ENCODE measurements at regions not wholly inside any gene's neighbourhood (a gene's known extent, or its start where the extent isn't known, plus 50 kb on each side); places are given as distances from the start of the nearest gene placed in this dataset.

- DNase-seq (ENCODE audit: low read depth in 2 of 2): no peak
Observed at GRCh38 chr4:167290678-167291077, 56.4 kb upstream of the SPOCK3 start.

DNA sequence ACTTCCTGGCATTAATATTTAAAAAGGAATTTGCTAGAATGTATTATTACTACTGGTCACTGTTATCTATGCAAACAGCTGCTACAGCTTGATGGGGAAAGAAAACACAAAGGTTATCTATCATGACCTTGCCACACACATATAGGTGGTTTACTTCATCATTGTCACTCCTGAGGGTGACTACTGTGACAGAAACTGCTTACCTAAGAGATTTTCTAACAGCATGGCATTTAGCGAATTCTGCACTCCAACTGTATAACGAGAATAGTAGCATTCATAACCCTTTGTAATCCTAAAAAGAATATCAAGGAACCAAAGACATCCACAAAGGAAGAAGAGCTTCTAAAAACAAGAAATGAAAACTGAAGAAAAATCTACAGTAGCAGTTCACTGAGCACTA lies 74.6 kb upstream of the SPOCK3 start:
- no peak for DNase-seq (ENCODE audit: low read depth in 2 of 2)

GRCh38 chr4:167321299-167321698 lies 87.0 kb upstream of the SPOCK3 start:
- DNase-seq (ENCODE audit: low read depth in 2 of 2): no peak

DNA sequence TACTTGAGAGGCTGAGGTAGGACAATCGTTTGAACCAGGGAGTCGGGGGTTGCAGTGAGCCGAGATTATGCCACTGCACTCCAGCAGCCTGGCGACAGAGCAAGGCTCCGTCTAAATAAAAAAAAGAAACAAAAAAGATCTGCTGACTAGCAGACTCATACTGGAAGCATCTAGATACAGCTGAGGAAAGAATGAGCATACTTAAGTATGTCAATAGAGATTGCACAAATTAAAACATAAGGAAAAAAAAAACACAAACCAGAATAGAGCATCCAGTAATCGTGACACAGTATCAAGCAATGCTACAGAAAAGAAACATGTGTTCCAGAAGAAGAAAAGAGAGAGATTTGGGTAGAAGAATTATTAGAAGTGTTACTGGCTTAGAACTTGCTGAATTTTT lies 105.5 kb upstream of the SPOCK3 start:
- DNase-seq (ENCODE audit: low read depth in 2 of 2): no peak

GRCh38 chr4:167359711-167360110 lies 125.4 kb upstream of the SPOCK3 start:
- no peak for DNase-seq (ENCODE audit: low read depth in 2 of 2)

DNA sequence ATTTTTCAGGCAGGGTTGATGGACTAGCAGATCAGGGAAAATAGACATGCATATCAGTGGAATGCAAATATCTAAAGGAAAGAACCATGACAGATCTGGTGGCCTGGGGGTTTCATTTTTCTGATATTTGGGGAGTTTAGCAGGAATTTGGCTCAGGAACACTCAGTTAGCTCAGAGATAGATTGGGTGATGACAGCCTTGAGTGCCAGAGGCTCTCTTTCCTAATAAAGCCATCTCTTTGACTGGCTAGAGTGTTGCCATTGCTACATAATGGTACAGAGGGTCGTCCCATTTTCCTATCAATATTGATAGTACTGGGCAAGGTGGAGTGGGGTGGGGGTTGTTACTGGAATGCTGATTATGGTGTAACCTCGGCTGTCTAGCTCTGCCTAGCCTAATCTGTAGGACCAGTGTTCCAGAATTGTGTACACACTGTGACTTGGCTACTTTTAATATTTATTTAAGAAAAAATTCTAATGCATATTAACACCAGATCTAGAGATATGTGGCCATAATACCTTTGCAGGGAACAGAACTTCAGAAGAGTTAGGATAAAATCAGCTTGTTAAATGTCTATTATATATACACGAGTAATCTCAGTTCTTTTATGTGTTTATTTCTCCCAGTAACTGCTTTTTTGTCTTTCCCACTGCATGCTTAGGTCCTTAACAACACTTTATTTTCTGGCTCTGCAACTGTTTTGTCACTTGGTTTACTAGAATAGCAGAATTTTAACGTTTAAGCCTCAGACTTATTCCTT lies 145.0 kb upstream of the SPOCK3 start:
- DNase-seq (ENCODE audit: low read depth in 2 of 2): no peak

GRCh38 chr4:167380964-167381363 lies 146.7 kb upstream of the SPOCK3 start:
- no peak for DNase-seq (ENCODE audit: low read depth in 2 of 2)

- no peak for DNase-seq (ENCODE audit: low read depth in 2 of 2)
Observed at GRCh38 chr4:167383291-167383690, 149.0 kb upstream of the SPOCK3 start.

DNA sequence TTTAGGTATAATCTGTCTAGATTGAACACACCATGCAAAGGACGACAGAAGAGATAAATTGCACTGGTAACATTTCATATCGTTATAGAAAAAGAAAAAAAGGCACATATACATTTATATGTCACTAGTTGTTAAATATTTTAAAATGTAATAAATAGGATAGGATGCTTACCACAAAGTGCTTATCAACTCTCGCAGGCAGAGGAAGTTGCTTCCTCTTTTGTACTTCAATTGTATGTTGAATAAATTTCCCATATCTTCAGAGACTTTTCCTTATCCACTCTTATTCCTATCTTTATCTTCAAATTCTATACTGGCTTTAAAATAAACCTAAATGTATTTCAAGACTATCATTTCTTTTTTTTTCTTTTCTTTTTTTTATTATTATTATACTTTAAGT lies 163.3 kb upstream of the SPOCK3 start:
- DNase-seq (ENCODE audit: low read depth in 2 of 2): no peak

GRCh38 chr4:167399201-167399600 lies 164.9 kb upstream of the SPOCK3 start:
- DNase-seq (ENCODE audit: low read depth in 2 of 2): no peak

- DNase-seq (ENCODE audit: low read depth in 2 of 2): no peak
Observed at GRCh38 chr4:167406181-167406580, 171.9 kb upstream of the SPOCK3 start.

DNA sequence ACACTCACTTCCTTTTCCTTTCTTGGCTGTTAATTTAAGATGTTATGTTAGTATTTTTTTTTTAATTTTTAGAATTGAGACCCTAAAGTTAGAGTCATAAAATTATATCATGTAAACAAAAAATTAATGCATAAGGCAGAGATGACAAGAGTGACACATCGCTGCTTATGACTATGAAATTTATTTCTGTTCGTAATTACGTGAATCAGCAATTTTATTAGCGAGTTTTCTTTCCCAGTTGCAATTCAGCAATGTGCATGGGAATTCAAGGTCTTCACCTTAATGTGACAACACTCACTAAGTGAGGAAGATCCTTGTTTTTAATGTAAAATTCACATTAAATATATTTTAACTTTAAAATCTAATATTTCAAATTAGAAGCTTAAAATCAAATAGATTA lies 181.2 kb upstream of the SPOCK3 start:
- DNase-seq (ENCODE audit: low read depth in 2 of 2): no peak

- DNase-seq (ENCODE audit: low read depth in 2 of 2): no peak
Observed at GRCh38 chr4:167419468-167420140, 185.3 kb upstream of the SPOCK3 start.

GRCh38 chr4:167421201-167421600 lies 186.9 kb upstream of the SPOCK3 start:
- no peak for DNase-seq (ENCODE audit: low read depth in 2 of 2)

DNA sequence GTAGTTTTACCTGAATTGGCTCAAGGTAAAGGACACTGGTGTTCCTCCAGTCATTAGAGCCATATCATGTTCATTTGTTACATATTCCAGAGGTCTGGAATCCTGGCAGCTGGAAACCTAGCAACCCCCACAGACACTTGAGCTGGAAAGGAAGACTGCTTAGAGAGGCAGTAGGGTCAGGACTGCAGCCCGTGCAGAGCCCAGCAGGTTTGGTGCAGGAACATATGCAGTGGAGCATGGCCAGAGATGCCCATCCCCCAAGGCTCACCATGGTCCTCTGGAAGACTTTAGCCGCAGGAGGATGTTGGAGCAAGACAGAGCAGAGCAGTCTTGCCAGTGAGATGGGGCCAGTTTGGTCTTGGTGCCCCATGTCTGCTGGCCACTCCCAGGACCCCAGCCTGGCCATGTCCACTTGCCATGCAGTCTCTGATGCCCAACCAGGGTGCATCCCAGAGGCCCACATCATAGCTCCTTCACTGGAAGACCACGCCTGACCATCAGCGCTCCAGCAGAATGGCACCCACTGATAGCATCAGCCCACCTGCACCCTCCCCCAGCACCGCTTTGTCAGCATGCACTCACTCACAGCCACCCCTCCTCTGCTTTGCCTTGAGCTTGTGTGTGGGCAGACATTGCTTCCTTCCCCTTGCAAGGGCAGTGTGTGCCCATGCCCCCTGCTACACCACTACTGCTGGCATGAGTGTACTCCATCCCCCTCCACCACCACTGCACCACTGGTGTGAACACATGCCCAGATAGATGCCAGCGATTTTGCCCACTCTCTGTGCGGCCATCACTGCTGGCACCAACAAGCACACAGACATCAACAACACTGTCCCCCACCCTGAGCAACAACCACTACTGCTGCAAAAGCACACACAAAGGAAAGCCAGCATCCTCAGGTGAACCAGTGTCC lies 190.3 kb upstream of the SPOCK3 start:
- no peak for DNase-seq (ENCODE audit: low read depth in 2 of 2)

GRCh38 chr4:167428156-167428555 lies 193.9 kb upstream of the SPOCK3 start:
- DNase-seq (ENCODE audit: low read depth in 2 of 2): no peak

GRCh38 chr4:167431371-167431770 lies 197.1 kb upstream of the SPOCK3 start:
- no peak for DNase-seq (ENCODE audit: low read depth in 2 of 2)

- no peak for DNase-seq (ENCODE audit: low read depth in 2 of 2)
Observed at GRCh38 chr4:167435786-167436185, 201.5 kb upstream of the SPOCK3 start.

GRCh38 chr4:167443841-167444240 lies 209.5 kb upstream of the SPOCK3 start:
- DNase-seq (ENCODE audit: low read depth in 2 of 2): no peak

GRCh38 chr4:167452922-167453430 lies 218.7 kb upstream of the SPOCK3 start:
- no peak for DNase-seq (ENCODE audit: low read depth in 2 of 2)

- no peak for DNase-seq (ENCODE audit: low read depth in 2 of 2)
Observed at GRCh38 chr4:167456619-167457018, 222.3 kb upstream of the SPOCK3 start.

GRCh38 chr4:167469436-167469835 lies 235.1 kb upstream of the SPOCK3 start:
- no peak for DNase-seq (ENCODE audit: low read depth in 2 of 2)

Measured in stimulated activated CD4-positive, alpha-beta T cell treated with anti-CD3 and anti-CD28 coated beads, Interleukin-1b, Interleukin-23, amount 100 ng/mL, for 4 hours (primary cell).